Kidney epithelial cell (primary cell): ENCODE measurements at regions not wholly inside any gene's neighbourhood (a gene's known extent, or its start where the extent isn't known, plus 50 kb on each side); places are given as distances from the start of the nearest gene placed in this dataset.

Source experiments
- DNase-seq: peaks from one replicate; pipeline ENCODE4 v3.0.0-alpha.2; 2010; ENCODE audit warnings: low read depth
- H3K27me3 ChIP-seq: 2 replicates; pipeline ENCODE4 v1.6.0; 2011; ENCODE audit warnings: low read length; ENCODE audit not compliant: control insufficient read depth, insufficient read depth
- H3K36me3 ChIP-seq: 2 replicates; pipeline ENCODE4 v1.5.1; 2011; ENCODE audit warnings: low read length; ENCODE audit not compliant: control insufficient read depth, insufficient read depth
- H3K4me3 ChIP-seq: 2 replicates; pipeline ENCODE4 v1.5.1; 2011; ENCODE audit warnings: low read depth, mild to moderate bottlenecking, control low read depth, low read length
- CTCF ChIP-seq: IDR thresholded peaks from 2 replicates; pipeline ENCODE4 v1.5.1; 2011; ENCODE audit warnings: mild to moderate bottlenecking, moderate library complexity, low read length, control low read depth, inconsistent platforms; ENCODE audit not compliant: insufficient read depth, poor library complexity, severe bottlenecking

DNA sequence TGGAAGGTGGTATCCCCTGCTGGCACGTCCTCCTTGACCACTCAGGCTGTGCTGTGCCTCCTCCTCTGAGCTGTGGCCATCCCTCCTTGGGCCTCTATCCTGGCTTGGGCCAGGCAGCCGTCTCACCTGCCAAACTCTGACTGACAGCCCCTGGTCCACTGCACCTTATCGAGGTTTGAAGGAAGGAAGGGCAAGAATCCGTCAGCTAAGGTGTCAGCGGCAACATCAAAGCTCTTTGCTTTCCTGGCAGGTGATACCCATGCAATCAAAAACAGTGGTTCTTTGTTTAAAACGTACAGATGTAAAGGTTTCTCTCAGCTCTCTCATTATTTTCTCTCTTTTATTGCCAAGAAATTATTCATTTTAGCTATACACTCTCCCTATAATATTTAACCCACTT is 203.9 kb downstream of the TBXT start:
- Histone ChIP-seq H3K36me3 (no peaks in the 10 kb centered on the region), H3K27me3 (no peaks in the 10 kb centered on the region), H3K4me3 (no peak overlapping the region)
- no peak for DNase-seq
- no peak for TF ChIP-seq CTCF

DNA sequence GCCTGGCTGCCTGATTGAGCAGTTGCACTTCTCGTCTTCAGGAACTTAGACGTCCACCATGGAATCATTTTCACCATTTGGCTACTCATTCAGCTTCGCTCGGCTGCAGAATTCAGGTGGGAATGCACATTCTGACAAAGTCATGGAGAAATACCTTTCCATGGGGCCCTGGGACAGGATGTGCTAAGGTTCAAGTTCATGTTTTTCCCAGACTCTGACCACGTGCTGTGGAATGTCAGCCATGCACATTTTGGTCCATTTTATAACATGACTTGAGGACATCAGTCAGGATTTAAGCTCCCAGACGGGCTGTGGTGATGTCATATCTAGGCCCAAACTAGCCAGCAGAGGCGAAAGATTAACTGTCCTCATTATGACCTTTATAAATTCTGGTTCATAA is 205.3 kb downstream of the TBXT start:
- no peaks in the 10 kb centered on the region for H3K36me3 ChIP-seq
- no peak for DNase-seq
- H3K27me3 ChIP-seq, result no peaks in the 10 kb centered on the region
- TF ChIP-seq CTCF, result no peak
- no peak overlapping the region for H3K4me3 ChIP-seq

GRCh38 chr6:165961233-165961632 is 206.4 kb downstream of the TBXT start:
- Histone ChIP-seq H3K4me3 (no peak overlapping the region), H3K36me3 (no peaks in the 10 kb centered on the region), H3K27me3 (no peaks in the 10 kb centered on the region)
- TF ChIP-seq CTCF, result no peak
- DNase-seq, result no peak

DNA sequence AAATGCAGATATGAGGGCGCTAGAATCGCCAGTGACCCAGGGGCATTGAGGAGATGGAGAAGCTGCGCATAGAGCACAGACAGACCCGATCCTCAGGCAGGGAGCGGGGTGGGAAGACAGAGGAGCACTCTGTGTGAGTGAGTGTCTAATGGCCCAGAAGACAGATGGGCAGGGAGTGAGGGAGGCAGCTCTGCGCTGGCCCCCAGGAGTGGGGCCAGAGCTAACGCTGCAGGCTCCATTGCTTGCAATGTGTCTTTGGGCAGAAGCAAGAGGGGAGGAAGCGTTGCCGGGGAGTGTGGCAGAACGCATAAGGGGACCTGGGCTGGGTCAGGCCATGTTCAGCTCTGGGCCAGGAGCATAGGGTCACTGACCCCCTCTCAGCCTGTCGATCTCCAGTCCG is 207.0 kb downstream of the TBXT start:
- Histone ChIP-seq H3K4me3 (no peak overlapping the region), H3K27me3 (no peaks in the 10 kb centered on the region), H3K36me3 (no peaks in the 10 kb centered on the region)
- DNase-seq, result no peak
- TF ChIP-seq CTCF, result no peak

DNA sequence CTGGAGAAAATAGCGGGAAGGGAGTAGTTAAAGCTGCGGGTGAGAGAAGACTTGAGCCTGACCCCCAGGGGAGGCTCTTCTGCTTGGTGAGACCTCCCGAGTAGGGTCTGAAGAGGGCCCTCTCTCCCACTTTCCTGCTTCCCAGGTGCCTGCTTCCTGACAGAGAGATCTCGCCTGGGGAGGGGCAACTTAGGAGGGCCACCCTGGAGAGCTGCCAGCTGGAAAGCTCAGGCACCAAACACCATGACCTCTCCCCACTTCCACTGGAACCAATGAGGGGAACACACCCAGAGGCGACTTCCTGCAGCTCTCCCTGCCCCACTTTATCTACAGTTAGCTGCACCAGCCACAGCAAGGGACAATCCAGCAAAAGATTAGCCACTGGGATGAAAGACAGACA is 208.0 kb downstream of the TBXT start:
- no peaks in the 10 kb centered on the region for H3K36me3 ChIP-seq
- no peak for DNase-seq
- no peak overlapping the region for H3K4me3 ChIP-seq
- H3K27me3 ChIP-seq, result no peaks in the 10 kb centered on the region
- TF ChIP-seq CTCF, result no peak

GRCh38 chr6:165956874-165957273 is 210.8 kb downstream of the TBXT start:
- Histone ChIP-seq H3K36me3 (no peaks in the 10 kb centered on the region), H3K4me3 (no peak overlapping the region), H3K27me3 (no peaks in the 10 kb centered on the region)
- no peak for TF ChIP-seq CTCF
- no peak for DNase-seq
